Left renal cortex interstitium (tissue), 4 donors: ENCODE measurements at regions not wholly inside any gene's neighbourhood (a gene's known extent, or its start where the extent isn't known, plus 50 kb on each side); places are given as distances from the start of the nearest gene placed in this dataset.
"Not testable (repeated sequence)": the region's sequence is repeated elsewhere in the genome, so short reads cannot be mapped to it uniquely, and the experiment has no call there.

Source experiments
- DNase-seq, 4 donors: peaks; one replicate each; pipeline ENCODE4 v3.0.0-alpha.2; 2013; ENCODE audit warnings: low read depth in 4 of 4, low spot score in 2 of 4, missing footprints in 1 of 4

DNA sequence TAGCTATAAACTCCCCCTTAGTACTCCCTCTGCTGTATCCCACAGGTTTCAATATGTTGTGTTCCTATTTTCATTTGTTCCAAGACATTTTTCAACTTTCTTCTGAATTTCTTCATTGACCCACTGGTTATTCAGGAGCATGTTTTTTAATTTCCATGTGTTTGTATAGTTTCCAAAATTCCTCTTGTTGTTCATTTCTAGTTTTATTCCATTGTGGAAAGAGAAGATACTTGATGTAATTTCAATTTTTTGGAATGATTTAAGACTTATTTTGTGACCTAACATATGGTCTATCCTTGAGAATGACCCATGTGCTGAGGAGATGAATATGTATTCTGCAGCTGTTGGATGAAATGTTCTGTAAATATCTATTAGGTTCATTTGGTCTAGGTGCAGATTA, 497.2 kb downstream of the BCKDHB start:
- DNase-seq: no peak

DNA sequence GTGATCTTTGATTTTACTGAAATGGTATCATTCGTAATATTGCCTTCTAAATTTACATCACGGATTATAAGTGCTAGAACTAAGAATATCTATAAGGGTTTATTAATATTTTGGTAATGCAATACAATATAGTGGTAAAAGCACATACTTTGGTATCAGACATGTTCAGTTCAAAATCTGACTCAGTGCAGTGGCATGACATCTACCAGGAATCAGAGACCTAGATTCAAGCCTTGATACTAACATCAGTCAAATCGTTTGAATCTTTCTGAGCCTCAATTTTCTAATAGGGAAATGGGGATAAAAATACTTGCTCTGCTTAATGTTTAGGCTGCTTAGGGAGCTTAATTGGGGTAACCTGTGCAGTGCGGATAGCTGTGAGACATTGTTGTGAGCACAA, 488.0 kb downstream of the BCKDHB start:
- no peak for DNase-seq

DNA sequence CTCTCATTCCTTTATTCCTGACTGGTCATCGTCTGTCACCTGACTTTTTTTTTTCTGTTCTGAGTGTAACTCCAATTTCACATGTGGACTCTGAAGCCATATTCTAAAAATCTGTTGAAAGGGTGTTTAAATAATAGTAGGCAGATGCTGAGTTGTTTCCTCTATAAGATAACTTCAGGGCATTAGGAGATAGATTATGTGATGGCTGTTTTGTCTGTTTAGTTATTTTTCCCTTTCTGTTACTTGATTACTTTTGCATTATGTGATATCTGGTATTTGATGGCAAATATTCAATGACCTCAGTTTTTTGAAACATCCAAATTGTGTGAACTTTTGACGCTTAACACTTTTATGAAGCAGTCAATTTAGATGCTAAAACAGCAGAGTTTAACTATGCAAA, 486.0 kb downstream of the BCKDHB start:
- DNase-seq: no peak

DNA sequence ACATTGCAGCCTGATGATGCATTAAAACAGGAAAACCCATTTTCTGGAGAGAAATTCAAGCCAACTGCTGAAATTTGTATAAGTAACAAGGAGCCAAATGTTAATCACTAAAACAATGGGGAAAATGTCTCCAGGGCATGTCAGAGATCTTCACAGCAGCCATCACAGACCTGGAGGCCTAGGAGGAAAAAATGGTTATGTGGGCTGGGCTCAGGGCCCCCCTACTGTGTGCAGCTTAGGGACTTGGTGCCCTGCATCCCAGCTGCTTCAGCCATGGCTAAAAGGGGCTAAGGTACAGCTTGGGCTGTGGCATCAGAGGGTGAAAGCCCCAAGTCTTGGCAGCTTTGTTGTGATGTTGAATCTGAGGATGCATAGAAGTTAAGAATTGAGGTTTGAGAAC, 479.8 kb downstream of the BCKDHB start:
- no peak for DNase-seq

DNA sequence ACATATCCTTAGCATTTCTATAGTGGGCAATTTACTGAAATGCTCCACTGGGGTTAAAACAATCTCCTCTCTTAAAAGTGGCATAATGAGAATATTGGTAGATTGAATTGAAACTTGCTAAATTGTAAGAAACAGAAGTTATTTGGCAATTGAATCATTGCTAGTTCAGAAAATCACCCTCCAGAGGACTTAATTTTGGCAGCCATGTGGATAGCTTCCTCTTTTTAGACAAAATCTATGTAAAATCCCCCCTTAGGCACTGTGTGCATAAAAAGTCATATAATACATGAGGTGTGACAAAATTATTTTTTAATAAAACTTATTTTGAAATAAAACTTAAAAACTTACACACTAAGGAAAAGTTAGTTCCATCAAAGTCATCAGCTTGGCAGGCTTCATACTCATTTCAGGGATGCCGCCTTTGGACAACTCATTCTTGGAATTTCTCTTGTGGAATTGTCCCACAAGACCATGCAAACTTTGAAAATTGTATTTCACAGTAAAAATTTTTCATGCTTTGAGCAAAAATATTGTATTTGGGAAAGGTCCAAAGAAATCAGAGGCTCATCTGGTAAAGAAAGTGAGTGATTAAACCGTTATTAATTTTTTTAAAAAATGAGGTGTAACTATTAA, 473.0 kb downstream of the BCKDHB start:
- no peak for DNase-seq

DNA sequence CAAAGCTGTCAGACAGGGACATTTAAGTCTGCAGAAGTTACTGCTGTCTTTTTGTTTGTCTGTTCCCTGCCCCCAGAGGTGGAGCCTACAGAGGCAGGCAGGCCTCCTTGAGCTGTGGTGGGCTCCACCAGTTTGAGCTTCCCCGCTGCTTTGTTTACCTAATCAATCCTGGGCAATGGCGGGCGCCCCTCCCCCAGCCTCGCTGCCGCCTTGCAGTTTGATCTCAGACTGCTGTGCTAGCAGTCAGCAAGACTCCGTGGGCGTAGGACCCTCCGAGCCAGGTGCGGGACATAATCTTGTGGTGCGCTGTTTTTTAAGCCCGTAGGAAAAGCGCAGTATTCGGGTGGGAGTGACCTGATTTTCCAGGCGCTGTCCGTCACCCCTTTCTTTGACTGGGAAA, 466.8 kb downstream of the BCKDHB start:
- DNase-seq: not testable (repeated sequence)

DNA sequence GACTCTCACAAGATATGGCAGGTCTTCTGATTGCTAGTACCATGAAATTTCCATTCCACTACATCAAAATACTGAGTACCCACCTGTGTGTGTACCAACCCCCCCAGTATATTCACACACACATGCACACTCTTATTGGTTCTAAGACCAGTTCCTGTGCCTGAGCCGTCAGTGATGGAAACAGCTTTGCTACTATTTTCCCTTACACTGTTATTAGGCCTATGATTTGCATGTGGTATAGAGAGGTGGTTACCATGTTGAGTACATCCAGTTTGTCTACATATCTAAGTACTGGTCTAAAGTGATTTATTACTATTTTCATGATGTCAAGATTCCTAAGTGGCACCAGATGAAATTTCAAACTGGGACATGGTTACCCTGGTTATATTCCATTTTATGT, 459.9 kb downstream of the BCKDHB start:
- DNase-seq: no peak

DNA sequence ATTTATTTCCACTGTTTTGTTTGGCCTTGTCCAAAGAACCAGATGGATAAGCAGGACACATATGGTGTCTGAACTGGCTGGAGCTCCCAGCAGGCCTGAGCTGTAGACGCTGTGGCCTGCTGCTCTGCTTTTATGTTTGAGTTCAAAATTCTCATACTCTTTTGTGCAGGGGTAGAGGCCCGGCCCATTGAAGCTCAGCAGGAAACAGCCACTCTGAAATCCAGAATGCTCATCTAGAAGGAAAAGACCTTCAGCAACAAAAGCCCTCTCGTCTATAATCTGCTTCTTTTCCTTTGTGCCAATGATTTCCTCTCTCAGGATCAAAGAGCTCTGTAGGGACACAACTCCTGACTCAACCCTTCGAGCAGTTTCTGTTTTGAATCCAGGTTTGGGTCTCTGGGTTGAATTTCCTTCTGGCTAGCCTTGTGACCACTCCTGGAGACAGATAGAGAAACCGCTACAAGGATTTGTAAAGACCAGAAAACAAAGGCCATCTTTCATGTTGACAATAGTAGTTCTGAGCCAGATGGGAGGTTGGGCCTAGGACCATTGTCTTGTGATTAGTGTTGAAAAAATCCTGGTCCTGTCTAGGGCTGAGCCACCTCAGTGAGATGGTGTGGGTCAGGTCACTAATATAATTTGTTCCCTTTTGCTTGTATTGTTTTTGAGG, 446.7 kb downstream of the BCKDHB start:
- no peak for DNase-seq

DNA sequence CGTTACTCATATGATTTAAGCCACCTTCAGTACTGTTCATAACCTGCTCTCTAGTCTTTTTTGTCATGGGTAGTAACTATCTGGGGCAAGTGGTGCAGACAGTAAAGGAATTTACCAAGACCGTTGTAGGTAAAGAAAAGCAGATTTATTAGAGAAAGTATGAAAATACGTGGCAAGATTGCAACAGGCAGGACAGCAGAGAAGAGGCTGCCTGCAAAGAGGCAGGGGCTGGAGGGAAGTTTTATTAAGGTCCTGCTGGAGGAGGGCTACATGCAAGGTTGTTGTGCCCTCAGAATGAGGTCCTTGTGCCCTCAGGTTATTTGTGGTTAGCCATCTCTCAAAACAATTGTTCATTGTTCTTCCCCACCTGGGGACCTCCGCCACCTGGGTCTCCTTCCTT, 444.3 kb downstream of the BCKDHB start:
- DNase-seq: no peak

DNA sequence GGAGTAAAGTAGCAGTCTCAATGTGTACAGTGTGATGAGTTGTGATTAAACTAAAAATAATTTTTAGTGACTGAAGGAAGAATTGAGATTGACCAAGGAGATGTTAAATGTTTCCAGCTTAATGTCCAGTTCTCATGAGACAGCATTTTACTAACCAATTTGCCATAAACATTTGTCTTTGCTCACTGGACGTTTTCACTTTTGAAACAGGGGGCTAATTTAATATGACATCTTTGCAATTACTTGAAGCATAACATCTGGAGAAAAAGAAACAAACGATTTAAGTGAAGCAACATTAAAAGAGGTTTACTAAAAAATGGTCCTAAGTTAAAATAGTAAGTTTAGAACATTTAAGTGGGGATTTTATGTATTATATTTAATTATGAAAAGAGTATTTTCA, 443.8 kb downstream of the BCKDHB start:
- DNase-seq: peak in 2 of 4 donors; percentile 24 to 31

DNA sequence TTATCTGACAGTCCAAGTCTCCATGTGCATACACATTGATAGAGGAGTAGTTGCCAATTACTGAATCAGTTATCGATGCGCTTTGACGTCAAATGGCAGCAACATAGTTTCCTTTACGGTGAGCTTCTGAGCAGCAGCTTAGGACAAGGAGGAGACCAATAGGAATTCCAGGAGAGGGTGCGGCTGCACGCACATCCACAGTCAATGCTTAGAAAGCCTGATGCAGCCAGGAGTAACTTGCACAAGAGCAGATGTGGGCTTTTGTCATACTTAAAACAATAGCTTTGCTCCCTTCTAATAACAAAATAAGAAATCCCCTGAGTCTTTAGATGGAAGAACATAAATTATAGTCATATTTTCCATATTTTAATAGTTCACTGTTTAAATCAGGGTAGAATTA, 442.1 kb downstream of the BCKDHB start:
- DNase-seq: no peak

DNA sequence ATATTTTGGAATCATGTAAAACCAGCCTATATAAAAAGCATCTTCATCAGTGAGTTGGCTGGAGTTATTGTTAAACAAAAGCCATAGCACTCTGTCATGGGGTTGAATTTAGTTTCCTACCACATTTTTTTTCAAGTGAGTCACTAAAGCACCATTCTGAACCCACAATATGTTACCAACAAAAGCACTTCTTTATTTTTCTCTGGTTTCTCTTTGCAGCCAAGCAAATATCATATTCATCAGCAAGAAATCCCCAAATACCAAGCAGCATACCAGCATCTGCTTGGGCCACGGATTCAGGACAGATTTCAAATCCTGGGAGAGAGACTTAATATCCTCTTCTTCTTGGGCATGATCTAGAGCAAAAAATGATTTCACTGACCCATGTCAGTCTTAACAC, 441.4 kb downstream of the BCKDHB start:
- no peak for DNase-seq

DNA sequence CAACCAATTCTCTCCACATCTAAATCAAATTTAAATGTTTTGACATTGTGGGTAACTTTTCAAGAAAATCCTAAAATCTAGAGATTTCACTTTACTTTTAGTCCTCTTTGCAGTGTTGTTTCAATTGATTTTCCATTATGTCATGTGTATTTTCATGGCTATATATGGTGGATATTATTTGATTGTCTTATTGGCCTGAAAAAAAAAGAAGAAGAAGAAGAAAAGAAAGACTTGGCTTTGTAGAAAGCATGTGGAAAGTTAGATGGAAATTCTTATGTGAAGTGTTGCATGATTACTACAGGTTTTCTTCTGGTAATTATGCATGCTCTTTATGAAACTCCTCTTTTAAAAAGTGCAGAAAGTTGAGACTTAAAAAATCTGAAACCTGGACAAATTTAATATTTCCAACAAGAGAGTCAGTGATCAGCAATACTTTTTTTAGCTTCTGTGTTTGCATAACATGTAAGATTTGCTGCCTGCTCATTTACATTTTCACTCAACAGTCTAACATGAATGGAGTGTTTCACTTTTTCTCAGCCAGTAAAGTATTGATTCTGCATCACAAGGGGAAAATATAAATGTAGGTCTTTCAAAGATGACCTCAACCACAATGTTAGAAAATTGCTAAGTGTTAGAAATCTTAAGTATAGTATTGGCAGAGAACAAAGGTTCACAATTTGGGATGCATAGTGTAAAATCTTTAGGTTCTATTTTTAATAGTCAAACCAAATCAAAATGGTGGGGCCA, 438.7 kb downstream of the BCKDHB start:
- no peak for DNase-seq

DNA sequence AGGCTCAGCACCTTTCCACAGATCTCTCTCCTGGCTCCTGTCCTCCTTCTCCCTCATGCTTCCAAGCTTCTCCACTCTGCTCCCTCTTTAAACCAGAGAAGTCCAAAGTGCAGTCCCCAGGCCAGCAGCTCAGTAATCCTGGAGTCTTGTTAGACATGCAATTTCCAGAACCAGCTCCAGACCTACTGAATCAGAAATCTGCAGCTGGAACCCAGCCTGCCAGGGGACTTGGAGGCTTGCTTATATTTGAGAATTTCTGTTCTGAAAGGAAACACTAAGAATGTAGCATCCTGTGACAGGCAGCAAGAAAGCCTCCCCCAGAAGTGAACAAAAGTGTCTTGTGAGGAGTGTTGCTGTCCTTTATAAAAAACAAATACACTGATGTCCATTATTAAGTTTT, 438.1 kb downstream of the BCKDHB start:
- DNase-seq: no peak

DNA sequence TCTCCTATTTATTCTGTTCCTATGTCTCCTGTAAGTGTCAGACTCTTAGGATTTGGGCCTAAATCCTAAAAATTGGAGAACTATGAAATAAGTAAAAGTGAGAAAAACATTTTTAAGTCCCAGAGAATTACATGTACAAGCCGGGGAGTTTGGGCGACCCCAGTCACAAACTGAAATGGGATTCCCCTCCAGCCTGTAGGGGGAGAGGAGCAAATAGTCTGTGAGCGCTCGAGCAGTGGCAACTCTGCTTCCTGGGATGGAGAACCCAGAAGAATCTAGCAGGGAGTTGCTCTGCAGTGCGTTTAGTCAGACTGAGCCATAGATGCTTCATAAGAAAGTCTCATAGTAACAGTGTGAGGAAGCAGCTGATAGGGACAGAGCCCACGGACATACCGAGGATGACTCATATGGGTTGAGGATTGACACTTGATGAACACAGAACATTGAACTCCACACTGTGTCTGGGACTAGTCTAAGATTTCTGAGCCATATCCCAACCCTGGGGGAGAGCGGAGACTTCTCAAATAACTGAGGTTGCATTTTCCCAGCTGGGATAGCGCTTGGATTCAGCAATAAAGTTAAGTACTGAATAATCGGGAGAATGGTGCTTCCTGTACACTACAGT, 437.2 kb downstream of the BCKDHB start:
- no peak for DNase-seq

DNA sequence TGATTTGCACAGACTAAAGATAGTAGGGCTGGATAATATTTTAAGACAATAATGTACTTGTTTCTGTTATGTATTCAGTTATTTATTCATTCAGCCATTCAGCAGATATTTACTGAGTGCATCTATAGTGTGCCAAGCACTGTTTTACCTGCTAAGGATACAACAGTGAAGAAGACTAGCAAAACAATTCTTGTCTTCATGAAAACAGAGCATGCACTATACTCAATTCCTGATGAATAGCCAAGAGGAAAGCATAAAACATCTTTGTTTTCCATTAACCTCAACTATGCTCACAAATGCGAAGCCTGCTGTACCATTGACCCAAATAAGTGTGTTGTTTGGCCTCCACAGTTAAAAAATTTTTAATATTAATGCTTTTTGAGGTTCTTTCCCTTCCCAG, 436.7 kb downstream of the BCKDHB start:
- no peak for DNase-seq

DNA sequence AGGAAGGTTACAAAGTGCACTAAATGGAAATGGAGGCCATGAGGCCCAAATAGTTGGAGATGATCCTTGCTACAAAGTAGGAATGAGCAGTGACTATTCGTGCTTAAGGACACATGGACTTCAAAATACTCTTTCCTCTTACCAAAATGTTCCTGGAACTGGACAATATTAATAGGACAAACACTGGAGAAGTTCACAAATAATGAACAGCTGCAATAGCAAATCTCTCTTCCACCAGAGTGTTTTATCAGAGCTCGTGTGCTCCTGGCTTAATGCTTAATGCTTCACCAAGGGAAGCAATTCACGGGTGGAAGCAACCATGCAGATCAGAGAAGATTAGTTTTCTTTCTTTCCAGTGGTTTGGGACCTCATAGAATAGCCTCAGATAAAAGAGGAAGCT, 435.4 kb downstream of the BCKDHB start:
- DNase-seq: no peak

DNA sequence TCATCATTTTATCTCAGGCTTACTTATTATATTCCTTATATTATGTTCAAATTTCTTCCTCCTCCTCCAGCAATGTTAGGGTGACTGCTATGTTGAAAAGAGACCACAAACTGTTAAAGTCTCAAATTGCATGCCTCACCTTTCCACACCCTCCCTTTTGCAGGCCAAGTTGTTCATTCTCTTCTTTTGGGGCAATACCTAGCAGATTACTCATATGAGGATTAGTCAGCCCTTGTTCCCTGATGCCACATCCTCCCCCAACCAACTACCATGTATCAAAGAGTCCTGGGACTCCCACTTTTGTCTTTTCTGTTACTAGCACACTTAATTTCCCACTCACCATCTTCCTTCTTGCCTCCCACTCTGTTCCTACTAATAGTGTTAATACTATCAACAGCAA, 434.7 kb downstream of the BCKDHB start:
- DNase-seq: no peak

DNA sequence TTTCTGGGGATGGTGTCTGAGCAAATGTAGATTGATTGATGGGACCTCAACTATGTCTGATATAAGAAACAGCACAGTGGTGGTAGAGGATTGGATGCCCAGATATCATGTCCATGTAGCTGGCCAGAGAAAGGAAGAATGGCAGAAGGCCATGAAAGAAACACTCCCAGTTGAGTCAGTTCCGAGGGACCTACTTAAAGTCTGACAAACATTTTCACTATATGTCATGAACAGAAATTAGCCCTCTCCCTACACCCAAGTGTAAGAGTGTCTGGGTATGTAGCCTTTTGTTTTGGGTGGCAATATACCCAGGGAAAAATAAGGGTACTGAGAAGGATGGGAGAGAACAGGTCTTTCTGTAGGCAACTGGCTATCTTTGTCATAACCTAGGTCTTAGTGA, 434.2 kb downstream of the BCKDHB start:
- no peak for DNase-seq

DNA sequence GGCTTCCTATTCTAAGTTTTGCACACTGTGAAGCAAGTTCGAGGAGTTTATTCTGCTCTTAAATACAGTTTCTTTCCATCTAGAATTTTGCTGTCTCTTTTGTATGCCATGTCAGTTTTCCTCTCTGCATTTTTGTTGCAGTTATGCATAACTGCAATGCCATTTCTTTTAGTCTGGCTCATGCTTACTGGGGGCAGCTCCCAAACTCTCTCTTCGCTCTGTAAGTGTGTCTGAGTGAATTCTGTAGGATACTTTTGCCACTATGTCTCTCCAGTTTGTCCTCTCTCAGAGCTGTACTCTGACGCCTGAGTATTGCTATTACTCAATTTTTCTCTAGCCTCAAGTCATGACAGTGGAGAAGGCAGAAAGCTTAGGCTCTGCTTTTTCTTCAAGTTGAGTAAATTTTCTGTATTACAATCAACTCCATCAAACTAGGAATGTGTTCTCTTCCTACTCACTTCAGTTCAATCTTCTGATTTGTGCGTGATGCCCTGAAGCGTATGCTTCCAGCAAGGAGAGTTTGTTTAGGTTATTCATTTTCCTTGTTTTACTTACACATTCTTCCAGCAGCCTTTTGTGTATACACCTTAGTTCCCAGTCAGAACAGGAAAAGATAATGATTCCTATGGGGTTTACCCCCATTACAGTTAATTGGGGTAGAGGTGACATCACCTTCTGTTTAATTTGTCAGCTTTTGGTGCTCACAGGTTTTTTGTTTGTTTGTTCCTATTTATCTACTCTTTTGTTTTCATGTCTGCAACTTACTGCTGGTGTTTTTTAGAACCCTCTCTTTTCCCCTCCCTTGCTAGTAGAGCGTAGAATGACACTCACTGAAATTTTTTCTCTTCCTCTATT, 430.9 kb downstream of the BCKDHB start:
- no peak for DNase-seq
